Fibroblast of skin of scalp (primary cell): ENCODE measurements at regions not wholly inside any gene's neighbourhood (a gene's known extent, or its start where the extent isn't known, plus 50 kb on each side); places are given as distances from the start of the nearest gene placed in this dataset.
"Not testable (repeated sequence)": the region's sequence is repeated elsewhere in the genome, so short reads cannot be mapped to it uniquely, and the experiment has no call there.

Experiments
- DNase-seq: peaks from one replicate; pipeline ENCODE4 v3.0.0-alpha.2; 2013

DNA sequence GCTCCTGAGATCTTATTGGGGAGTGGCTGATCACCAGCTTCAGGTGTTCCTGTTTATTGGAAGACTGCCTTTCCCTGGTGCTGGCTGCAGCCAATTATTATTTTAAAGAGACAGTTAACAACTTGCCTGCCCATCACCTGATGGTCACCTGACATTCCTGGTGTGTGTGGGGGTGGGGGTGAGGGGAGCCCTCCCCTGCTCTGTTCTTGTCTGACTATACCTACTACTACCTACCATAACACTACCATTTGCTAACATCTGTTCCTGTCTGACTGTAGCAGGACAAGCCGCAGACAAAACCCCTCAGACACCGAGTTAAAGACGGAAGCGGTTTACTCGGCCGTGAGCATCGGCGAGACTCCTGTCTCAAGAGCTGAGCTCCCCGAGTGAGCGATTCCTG, 54.9 kb upstream of the NBPF3 start:
- DNase-seq: no peak

DNA sequence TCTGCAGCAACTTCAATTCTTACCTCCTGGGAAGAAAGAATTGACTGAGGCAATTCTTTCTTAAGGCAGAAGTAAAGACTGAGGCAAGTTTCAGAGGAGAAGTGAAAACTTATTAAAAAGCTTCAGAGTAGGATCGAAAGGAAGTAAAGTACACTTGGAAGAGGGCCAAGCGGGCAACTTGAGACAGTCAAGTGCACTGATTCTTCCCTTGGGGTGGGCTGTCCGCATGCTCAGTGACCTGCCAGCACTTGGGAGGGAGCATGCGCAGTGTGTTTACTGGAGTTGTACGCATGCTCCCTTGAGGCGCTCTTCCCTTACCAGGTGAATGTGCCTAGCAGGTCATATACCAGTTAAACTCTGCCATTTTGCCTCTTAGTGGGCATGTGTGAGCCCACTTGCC, 55.3 kb upstream of the NBPF3 start:
- DNase-seq: no peak

DNA sequence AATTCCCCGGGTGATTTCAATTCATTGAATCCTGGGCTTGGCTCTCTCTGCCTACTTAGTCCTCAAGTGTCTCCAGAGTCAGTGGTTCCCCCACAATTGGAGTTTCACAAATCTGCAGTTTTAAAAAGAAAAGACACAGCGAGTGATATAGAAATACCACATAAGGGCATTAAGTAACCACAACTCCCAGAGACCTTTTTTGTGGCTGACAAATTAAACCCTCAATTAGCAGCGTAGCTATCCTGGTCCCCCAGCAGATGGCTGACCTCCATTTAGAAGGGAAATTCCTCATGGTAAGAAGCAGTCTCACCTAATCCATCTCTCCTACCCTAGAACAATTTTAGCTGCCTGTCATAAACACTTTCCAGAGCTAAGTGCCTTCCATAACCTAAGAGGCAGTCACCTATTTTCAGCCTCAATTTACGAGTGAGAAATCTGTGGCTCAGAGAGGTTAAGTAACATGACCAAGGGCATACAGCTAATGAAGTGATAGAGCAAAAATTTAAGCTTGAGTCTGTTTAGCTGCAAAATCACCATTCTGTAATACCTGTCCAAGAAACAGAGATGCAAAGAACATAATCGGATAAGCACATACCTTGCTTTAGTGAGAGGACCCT, 56.0 kb upstream of the NBPF3 start:
- DNase-seq: no peak

DNA sequence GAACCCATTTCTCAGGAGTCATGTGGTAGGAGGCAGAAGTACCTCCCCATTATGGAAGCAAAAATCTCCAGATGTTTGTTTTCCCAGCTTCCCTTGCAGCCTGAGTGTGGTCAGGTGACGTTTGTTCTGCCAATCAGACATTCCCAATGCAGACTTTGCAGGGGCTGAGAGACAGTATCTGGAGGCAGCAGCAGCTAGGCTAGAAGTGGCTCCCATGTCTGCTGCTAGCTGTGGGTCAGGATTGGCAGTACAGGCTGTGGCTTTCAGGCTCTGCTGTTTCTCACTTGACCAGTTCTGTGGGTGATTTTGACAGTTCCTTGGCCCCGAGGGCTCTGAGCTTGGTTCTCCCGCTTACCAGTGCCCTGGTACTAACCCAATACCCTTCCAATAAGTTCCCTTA, 58.6 kb upstream of the NBPF3 start:
- no peak for DNase-seq

DNA sequence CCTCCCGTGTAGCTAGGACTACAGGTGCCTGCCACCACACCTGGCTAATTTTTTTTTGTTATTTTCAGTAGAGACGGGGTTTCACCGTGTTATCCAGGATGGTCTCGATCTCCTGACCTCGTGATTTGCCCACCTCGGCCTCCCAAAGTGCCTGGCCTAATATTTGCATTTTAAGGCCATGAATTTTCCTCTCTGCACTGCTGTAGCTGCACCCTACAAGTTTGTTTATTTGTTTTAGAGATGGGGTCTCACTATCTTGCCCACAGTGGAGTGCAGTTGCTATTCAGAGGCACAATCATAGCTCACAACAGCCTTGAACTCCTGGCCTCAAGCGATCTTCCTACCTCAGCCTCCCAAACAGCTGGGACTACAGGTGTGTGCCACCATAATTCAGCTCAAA, 59.8 kb upstream of the NBPF3 start:
- not testable (repeated sequence) for DNase-seq

DNA sequence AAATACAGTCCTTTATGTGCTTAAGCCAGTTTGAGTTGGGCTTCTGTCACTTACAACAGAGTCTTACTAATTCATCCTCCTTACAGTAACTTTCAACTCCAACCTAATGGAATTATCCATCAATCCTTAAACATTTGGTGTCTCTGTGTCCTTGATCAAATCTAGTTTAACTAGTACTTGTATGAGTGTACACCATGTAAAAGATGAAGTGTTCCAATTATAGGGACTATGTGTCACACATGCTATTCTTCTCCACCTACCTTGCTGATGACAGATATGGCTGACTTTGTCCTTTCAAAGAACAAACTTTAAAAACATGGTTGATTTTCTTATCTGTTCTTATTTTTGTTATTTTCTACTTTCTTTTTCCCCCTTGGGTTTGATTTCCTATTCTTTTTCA, 60.4 kb upstream of the NBPF3 start:
- DNase-seq: no peak

DNA sequence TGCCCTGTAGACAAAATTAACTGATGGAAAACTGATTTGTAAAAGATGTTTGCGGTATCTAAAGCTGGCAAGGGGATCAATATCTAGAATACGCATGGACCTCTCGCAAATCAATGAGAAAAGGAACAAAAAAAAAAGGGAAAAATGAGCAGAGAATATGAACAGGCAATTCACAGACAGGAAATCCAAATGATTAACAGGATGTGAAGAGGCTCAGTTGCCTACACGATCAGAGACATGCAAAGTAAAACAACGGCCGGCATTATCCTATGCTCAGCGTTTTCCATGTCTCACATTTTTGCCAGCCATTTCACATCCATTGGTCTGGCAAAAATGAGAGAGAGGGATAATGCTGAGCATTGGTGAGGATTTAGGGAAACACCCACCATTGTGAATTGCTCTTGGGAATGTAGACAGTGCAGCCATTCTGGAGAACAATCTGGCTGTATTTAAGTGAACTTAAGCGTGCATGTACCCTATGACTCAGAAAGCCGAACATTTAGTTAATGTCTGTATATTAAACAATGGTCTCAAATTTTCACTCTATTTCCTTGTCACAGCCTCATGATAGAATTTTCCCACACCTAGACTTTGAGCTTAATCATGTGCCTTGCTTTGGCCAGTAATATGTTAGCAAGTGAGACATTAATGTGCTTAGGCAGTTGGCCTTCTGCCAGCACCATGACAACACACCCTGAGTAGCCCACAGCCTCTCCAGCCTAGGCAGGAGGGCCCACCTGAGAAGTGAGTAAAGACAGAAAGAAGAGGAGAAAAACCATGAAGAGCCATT, 61.0 kb upstream of the NBPF3 start:
- no peak for DNase-seq

DNA sequence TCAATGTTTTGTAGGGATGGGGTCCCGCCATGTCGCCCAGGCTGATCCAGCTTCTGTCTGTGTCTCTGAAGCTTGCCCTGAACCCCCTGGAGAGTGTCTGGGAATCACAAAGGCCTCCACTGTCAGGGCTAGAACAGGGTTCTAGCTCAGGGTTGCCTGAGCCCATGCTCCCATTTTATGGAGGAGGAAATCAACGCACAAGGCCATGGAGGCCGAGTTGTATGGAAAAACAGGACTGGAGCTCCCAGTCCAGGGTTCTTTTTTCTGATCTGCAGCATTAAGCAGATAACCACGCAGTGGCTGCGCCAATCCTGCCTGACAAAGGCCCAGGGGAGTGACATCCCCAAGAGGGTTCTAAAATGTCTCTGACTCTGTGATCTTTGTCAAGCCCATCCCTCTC, 67.6 kb upstream of the NBPF3 start:
- no peak for DNase-seq

DNA sequence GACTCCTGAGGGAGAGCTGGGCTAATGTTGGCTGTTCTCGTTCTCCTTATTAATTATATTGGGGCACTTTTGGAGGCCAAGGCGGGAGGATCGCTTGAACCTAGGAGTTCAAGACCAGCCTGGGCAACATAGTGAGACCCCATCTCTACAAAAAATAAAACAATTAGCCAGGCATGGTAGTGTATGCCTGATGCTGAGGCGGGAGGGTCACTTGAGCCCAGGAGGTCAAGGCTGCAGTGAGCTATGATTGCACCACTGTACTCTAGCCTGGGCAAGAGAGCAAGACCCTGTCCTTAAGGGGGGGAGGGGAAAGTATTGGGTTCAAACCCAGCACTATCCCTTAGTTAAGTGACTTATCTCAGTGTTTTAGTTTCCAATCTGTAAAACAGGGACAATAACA, 70.0 kb upstream of the NBPF3 start:
- no peak for DNase-seq

DNA sequence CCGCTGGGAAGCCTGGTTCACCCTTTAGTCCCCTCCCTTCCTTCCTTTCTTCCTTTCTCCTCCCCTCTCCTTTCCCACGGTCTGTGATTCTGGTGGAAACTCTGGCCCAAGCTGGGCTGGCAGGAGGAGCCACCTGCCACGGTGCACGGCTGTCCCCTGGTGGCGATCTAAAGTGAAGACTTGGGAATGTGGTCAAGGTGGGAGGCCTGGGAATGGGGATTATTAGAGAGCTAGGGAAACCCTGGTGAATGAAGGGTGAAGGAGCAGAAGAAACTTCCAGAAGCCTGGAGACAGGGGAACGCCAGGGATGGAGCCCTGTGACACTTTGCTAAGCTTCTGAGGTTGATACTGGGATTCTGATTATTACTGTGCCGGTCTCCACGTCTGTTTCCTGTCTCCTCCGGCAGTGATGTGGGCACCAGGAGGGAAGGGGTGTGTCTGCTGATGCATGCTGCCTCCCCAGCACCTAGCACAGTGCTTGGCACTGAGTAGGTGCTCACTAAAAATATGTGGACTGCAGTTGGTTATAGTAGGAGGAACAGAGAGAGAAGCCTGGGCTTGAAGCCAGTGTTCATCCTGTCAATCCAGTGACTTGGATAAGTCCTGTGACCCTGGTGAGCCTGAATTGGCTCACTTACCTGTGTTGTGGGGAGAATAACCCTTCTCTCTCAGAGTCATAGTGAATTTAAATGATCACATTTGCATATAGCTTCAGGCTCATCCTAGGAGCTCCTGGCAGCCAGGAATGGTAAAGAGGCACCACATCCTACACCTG, 71.2 kb upstream of the NBPF3 start:
- peak; percentile 82 for DNase-seq

DNA sequence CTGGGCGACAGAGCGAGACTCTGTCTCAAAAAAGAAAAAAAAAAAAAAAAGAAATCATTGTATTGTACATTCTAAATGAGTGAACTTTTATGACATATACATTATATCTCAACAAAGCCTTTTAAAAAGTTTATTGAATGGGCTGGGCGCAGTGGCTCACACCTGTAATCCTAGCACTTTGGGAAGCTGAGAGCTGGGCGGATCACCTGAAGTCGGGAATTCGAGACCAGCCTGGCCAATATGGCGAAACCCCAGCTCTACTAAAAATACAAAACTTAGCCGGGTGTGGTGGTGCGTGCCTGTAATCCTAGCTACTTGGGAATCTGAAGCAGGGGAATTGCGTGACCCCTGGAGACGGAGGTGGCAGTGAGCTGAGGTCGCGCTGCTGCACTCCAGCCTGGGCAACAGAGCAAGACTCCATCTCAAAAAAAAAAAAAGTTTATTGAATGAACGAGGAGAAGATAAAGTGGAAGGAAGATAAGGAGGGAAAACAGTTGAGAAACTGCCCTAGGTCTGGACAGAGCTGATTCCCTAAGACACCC, 71.9 kb upstream of the NBPF3 start:
- DNase-seq: not testable (repeated sequence)

DNA sequence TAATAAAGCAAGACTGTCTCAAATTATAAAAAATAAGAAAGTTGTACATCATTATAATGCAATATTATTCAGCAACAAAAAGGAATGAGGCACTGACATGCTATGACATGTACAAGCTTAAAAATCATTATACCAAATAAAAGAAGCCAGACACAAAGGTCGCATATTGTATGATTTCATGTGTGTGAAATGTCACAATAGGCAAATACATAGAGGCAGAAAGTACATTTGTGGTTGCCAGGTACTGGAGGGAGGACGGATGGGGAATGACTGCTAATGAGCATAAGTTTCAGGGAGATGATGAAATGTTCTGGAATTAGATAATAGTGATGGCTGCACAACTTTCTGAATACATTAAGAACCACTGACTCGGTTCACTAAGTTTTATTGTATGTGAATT, 73.6 kb upstream of the NBPF3 start:
- no peak for DNase-seq

DNA sequence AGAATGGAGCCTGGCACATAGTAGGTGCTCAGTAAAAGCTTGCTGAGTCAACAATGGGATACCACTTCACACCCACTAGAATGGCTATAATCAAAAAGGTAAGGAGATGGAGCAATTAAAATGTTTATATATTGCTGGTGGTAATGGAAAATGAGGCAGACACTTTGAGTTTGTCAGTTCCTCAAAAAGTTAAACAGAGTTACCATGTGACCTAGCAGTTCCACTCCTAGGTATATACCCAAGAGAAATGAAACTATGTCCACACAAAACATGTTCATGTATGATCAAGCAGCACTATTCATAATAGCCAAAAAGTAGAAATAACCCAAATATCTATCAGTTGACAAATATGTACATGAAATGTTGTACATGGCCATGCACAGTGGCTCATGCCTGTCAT, 74.8 kb upstream of the ECE1 start:
- no peak for DNase-seq

DNA sequence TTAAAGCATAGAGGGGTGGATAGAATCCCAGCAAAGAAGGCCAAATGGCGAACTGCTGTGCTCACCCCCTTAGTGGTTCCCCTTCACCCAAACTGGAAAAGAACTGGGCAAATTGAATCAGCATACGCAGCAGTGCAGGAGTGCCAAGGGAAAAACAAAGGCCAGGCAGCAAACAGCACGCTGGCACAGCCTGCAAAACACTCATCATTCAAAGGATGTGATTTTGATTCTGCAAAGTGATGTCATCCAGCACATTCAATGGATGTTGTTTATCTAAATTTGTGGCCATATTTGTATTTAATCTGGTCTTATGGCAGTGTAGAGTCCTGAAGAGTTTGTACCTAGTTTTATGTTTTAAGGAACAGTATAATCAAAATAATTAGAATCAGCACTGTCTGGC, 71.8 kb upstream of the ECE1 start:
- DNase-seq: no peak

DNA sequence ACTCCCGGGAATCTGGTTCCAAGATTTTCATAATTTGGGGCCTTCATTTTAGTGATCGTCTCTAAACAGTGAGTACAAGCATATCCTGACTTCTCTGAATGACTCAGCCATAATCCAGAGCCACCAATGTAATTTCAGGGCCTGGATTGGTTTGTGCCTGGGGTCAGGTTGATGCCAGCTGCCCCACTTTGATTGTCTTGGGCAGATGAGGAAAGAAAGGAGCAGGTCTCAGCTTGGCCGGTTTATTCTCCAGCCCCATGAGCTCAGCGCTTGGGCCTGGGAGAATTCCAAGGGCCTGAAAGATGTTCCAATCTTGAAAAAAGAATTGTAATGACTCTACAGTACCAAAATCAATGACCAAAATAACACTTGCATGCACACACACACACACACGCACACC, 71.2 kb upstream of the ECE1 start:
- DNase-seq: no peak

DNA sequence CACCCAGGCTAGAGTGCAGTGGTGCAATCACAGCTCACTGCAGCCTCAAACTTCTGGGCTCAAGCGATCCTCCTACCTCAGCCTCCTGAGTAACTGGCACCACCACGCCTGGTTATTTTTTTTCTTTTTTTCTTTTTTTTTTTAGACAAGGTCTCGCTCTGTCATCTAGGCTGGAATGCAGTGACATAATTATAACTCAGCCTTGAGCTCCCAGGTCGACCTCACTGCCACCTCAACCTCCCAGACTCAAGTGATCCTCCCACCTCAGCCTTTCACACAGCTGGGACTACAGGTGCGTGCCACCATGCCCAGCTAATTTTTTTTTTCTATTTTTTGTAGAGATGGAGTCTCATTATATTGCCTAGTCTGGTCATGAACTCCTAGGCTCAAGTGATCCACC, 66.9 kb upstream of the ECE1 start:
- no peak for DNase-seq

DNA sequence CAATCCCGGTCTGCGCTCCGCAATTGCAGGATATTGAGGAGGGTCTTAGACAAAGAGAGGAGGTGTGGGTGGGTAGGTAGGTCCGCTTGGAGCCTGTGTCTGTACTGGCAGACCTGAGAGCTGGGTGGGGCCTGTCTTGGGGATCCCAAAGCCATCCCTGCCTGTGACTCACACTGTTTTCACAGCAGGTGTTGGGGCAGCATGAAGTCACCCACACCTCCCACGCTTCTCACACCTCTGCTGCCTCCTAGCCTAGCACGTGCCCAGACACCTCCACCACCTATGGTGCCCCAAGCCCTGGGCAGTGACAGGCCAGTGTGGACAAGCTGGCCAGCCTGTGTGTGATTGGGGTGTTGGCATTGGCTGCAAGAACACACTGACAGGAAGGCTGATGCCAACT, 65.7 kb upstream of the ECE1 start:
- no peak for DNase-seq

DNA sequence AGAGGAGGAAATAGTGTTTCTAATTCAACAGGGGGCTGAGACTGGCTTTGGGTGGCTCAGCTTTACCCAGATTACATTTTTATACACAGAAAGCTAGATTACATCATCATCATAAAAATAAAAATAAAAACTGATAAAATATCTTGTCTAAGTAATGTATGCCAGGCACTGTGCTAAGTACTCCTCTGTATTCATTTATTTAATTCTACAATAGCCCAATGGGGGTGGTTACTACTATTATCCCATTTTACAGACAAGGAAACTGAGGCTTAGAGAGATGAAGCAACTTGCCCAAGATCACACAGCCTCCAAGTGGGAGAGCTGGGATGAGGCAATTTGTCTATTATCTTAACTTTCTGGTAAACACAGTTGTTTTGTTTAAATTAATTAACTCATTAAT, 62.3 kb upstream of the ECE1 start:
- no peak for DNase-seq

DNA sequence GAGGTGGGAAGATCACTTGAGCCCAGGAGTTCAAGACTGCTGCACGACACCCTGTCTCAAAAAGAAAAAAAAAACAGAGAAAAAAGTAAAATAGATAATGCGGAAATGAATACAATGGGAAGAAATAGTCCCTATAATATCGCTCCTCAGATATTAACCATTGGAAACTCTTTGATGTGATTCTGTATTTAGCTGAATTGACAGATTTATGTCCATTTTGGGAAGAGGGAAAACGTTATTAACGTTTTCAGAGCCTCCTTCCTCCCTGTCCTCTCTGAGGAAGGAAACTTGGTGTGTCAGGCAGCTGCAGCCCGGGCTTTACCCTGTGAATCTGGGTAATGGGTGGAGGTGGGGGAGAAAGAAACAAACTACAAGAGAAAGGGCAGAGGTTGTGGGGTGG, 61.6 kb upstream of the ECE1 start:
- no peak for DNase-seq

DNA sequence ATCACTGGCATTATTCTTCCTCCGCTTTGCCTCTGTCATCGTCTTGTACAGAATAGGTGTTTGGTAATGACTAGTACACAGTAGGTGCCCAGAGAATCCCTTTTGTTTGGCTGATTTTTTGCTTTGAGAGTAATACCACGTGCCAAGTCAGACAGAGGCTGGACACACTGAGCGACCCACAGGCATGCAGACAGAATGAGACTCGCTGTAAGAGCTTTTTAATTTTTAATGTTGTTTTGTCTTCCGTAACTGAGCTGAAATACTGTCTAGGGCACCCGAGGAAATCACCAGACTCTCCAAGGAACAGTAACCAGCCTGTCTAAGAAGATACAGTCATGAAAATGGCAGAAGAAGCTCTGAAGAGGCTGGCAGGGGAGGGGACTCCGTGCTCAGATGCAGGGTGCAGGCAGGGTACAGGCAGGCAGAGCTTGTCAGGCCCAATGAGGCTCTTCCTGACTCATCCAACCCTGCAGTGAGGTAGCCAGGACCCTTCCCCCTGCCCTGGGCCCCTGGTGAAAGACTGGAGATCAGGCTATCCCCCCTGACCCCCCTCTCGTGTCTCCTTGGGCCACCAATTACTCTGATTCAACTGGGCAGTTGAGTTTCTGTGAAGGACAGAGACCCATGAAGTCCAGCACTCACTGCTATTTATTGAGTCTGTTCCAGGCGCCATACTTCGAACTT, 60.1 kb upstream of the ECE1 start:
- no peak for DNase-seq

DNA sequence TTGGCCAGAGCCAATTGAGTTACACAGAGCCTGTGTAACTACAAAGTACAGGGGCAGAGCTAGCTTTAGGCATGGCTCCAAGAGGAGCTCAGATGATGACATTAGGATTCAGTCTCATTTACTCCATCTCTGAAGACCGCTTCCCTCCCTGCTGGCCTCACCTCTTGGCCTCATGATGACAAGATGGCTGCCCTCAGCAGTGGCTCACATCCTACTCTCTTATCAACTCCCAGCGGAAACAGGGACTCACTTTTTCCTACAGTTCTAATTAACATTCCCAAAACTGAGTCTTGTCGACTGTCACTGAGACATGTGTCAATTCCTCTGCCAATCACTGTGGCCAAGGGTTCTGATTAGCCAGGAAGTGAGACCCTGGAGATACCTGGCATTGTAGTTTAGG, 59.4 kb upstream of the ECE1 start:
- no peak for DNase-seq

DNA sequence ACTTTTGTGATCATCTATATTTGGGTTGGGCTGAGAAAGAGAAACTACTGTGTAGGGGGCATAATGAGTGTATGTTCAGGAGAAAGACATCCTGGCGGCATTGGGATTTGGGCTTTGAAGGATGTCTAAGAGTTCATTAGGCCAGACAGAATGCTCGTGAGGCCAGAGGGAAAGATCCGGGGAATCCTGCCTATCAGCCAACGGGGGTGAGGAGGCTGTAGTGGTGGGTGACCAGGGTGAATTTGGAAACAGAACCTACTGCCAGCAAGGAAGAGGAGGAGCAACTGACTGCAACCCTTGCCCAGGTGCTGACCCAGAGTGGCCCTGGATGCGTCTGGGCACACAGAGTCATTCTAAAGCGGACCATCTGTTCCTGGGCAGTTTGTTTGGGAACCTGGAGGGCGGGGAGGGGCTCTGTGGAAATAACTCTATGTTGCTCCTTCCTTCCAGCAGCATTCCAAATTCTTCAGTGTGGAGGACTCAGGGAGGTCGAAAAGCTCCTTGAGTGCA, 56.9 kb upstream of the ECE1 start:
- DNase-seq: no peak
